ENCODE measurements at regions not wholly inside any gene's neighbourhood (a gene's known extent, or its start where the extent isn't known, plus 50 kb on each side); places are given as distances from the start of the nearest gene placed in this dataset.

GRCh38 chr6:53982366-53983050, 128.7 kb upstream of the MLIP start:
- Histone ChIP-seq H3K4me3 (IDR thresholded peaks at IDR 0.05; ENCODE audit: insufficient read depth, low read depth, low read length) (no peak overlapping the region), H3K27me3 (ENCODE audit: insufficient read depth, low read depth) (no peaks in the 10 kb centered on the region), H2AFZ (ENCODE audit: low read depth) (no peak overlapping the region), H3K4me1 (ENCODE audit: low read depth, poor library complexity, severe bottlenecking) (no peaks in the 10 kb centered on the region), H3K27ac (no peak overlapping the region), H3K9ac (no peak overlapping the region), H3K79me2 (ENCODE audit: insufficient read depth, low read depth) (no peaks in the 10 kb centered on the region), H3K36me3 (ENCODE audit: insufficient read depth) (no peaks in the 10 kb centered on the region), H4K20me1 (ENCODE audit: insufficient read depth) (no peaks in the 10 kb centered on the region), H3K4me2 (no peak overlapping the region)
- no peak for TF ChIP-seq CTCF (conservative IDR thresholded peaks at IDR 0.05; ENCODE audit: low read depth, low read length)

GRCh38 chr6:53983301-53983700, 127.9 kb upstream of the MLIP start:
- H3K4me3 ChIP-seq (IDR thresholded peaks at IDR 0.05; ENCODE audit: insufficient read depth, low read depth, low read length), result no peak overlapping the region
- no peaks in the 10 kb centered on the region for H3K79me2 ChIP-seq (ENCODE audit: insufficient read depth, low read depth)
- no peak overlapping the region for H2AFZ ChIP-seq (ENCODE audit: low read depth)
- no peaks in the 10 kb centered on the region for H3K4me1 ChIP-seq (ENCODE audit: low read depth, poor library complexity, severe bottlenecking)
- H3K27me3 ChIP-seq (ENCODE audit: insufficient read depth, low read depth), result no peaks in the 10 kb centered on the region
- no peak for TF ChIP-seq CTCF (conservative IDR thresholded peaks at IDR 0.05; ENCODE audit: low read depth, low read length)
- H3K27ac ChIP-seq, result no peak overlapping the region
- no peak overlapping the region for H3K4me2 ChIP-seq
- H3K36me3 ChIP-seq (ENCODE audit: insufficient read depth), result no peaks in the 10 kb centered on the region
- no peak overlapping the region for H3K9ac ChIP-seq
- H4K20me1 ChIP-seq (ENCODE audit: insufficient read depth), result no peaks in the 10 kb centered on the region

GRCh38 chr6:53984163-53984562, 127.1 kb upstream of the MLIP start:
- no peaks in the 10 kb centered on the region for H3K36me3 ChIP-seq (ENCODE audit: insufficient read depth)
- no peak for TF ChIP-seq CTCF (conservative IDR thresholded peaks at IDR 0.05; ENCODE audit: low read depth, low read length)
- H3K79me2 ChIP-seq (ENCODE audit: insufficient read depth, low read depth), result no peaks in the 10 kb centered on the region
- no peaks in the 10 kb centered on the region for H4K20me1 ChIP-seq (ENCODE audit: insufficient read depth)
- H3K4me1 ChIP-seq (ENCODE audit: low read depth, poor library complexity, severe bottlenecking), result no peaks in the 10 kb centered on the region
- no peaks in the 10 kb centered on the region for H3K27me3 ChIP-seq (ENCODE audit: insufficient read depth, low read depth)
- no peak overlapping the region for H3K4me3 ChIP-seq (IDR thresholded peaks at IDR 0.05; ENCODE audit: insufficient read depth, low read depth, low read length)
- no peak overlapping the region for H3K4me2 ChIP-seq
- H2AFZ ChIP-seq (ENCODE audit: low read depth), result no peak overlapping the region
- H3K27ac ChIP-seq, result no peak overlapping the region
- H3K9ac ChIP-seq, result no peak overlapping the region

- H4K20me1 ChIP-seq (ENCODE audit: insufficient read depth), result no peaks in the 10 kb centered on the region
- TF ChIP-seq CTCF (conservative IDR thresholded peaks at IDR 0.05; ENCODE audit: low read depth, low read length), result no peak
- H3K27me3 ChIP-seq (ENCODE audit: insufficient read depth, low read depth), result no peaks in the 10 kb centered on the region
- no peaks in the 10 kb centered on the region for H3K79me2 ChIP-seq (ENCODE audit: insufficient read depth, low read depth)
- H2AFZ ChIP-seq (ENCODE audit: low read depth), result no peak overlapping the region
- H3K4me2 ChIP-seq, result no peak overlapping the region
- no peak overlapping the region for H3K4me3 ChIP-seq (IDR thresholded peaks at IDR 0.05; ENCODE audit: insufficient read depth, low read depth, low read length)
- H3K36me3 ChIP-seq (ENCODE audit: insufficient read depth), result no peaks in the 10 kb centered on the region
- H3K9ac ChIP-seq, result no peak overlapping the region
- H3K27ac ChIP-seq, result no peak overlapping the region
- no peaks in the 10 kb centered on the region for H3K4me1 ChIP-seq (ENCODE audit: low read depth, poor library complexity, severe bottlenecking)
Observed at GRCh38 chr6:53984581-53984980, 126.7 kb upstream of the MLIP start.

Measured in KMS-11 (cell line).